ENCODE measurements at regions not wholly inside any gene's neighbourhood (a gene's known extent, or its start where the extent isn't known, plus 50 kb on each side); places are given as distances from the start of the nearest gene placed in this dataset.
A peak's percentile ranks its signal among the peaks of the same experiment; 100 is the strongest.

- Mint-ChIP-seq H3K27me3 (ENCODE audit: low read depth, unreplicated experiment) (no peaks in the 10 kb centered on the region), H3K27ac (ENCODE audit: unreplicated experiment) (no peak overlapping the region), H3K4me1 (ENCODE audit: low read depth, unreplicated experiment) (peaks cover 5% of the 10 kb centered on the region), H3K9me3 (ENCODE audit: unreplicated experiment) (peaks cover 1% of the 10 kb centered on the region), H3K4me3 (ENCODE audit: unreplicated experiment) (no peak overlapping the region), H3K36me3 (ENCODE audit: low read depth, unreplicated experiment) (no peaks in the 10 kb centered on the region)
- no peak overlapping the region for H3K4me3 ChIP-seq (ENCODE audit: insufficient read depth, low read depth, low read length)
- TF ChIP-seq EZH2 (IDR thresholded peaks at IDR 0.05; ENCODE audit: insufficient read depth, low read length) (no peak), CTCF (IDR thresholded peaks at IDR 0.05; ENCODE audit: insufficient read depth, low read depth, low read length) (no peak)
- FAIRE-seq (no peak), DNase-seq (ENCODE audit: low read depth) (no peak)
- H3K27me3 ChIP-seq (ENCODE audit: insufficient read depth, low read length), result no peaks in the 10 kb centered on the region
- no peaks in the 10 kb centered on the region for H3K9me3 ChIP-seq (ENCODE audit: insufficient read depth, low read depth, low read length)
- H3K27ac ChIP-seq (ENCODE audit: low read depth, low read length), result no peak overlapping the region
- H3K36me3 ChIP-seq (ENCODE audit: insufficient read depth, low read length), result no peaks in the 10 kb centered on the region
- no peak overlapping the region for H2AFZ ChIP-seq (ENCODE audit: low read depth, low read length)
- H4K20me1 ChIP-seq (ENCODE audit: insufficient read depth, low read length), result no peaks in the 10 kb centered on the region
- no peaks in the 10 kb centered on the region for H3K4me1 ChIP-seq (ENCODE audit: insufficient read depth, low read length)
- H3K9ac ChIP-seq (ENCODE audit: low read length), result no peak overlapping the region
- H3K79me2 ChIP-seq (ENCODE audit: insufficient read depth, low read length), result no peaks in the 10 kb centered on the region
- H3K4me2 ChIP-seq (ENCODE audit: low read length), result no peak overlapping the region
These were observed 802.7 kb upstream of the IGFBP3 start for GRCh38 chr7:46723742-46724141.

- no peaks in the 10 kb centered on the region for H3K27me3 Mint-ChIP-seq (ENCODE audit: low read depth, unreplicated experiment)
- TF ChIP-seq CTCF (IDR thresholded peaks at IDR 0.05; ENCODE audit: insufficient read depth, low read depth, low read length) (no peak), EZH2 (IDR thresholded peaks at IDR 0.05; ENCODE audit: insufficient read depth, low read length) (no peak)
- H3K36me3 Mint-ChIP-seq (ENCODE audit: low read depth, unreplicated experiment), result no peaks in the 10 kb centered on the region
- Histone ChIP-seq H4K20me1 (ENCODE audit: insufficient read depth, low read length) (no peaks in the 10 kb centered on the region), H3K9me3 (ENCODE audit: insufficient read depth, low read depth, low read length) (no peaks in the 10 kb centered on the region), H3K4me2 (ENCODE audit: low read length) (no peak overlapping the region), H3K27me3 (ENCODE audit: insufficient read depth, low read length) (no peaks in the 10 kb centered on the region), H2AFZ (ENCODE audit: low read depth, low read length) (no peak overlapping the region), H3K27ac (ENCODE audit: low read depth, low read length) (no peak overlapping the region), H3K4me3 (ENCODE audit: insufficient read depth, low read depth, low read length) (no peak overlapping the region), H3K4me1 (ENCODE audit: insufficient read depth, low read length) (no peaks in the 10 kb centered on the region), H3K36me3 (ENCODE audit: insufficient read depth, low read length) (no peaks in the 10 kb centered on the region), H3K9ac (ENCODE audit: low read length) (no peak overlapping the region), H3K79me2 (ENCODE audit: insufficient read depth, low read length) (no peaks in the 10 kb centered on the region)
- H3K4me3 Mint-ChIP-seq (ENCODE audit: unreplicated experiment), result no peak overlapping the region
- peaks cover 2% of the 10 kb centered on the region for H3K4me1 Mint-ChIP-seq (ENCODE audit: low read depth, unreplicated experiment)
- DNase-seq (ENCODE audit: low read depth) (no peak), FAIRE-seq (no peak)
- H3K9me3 Mint-ChIP-seq (ENCODE audit: unreplicated experiment), result peaks cover 1% of the 10 kb centered on the region
- no peak overlapping the region for H3K27ac Mint-ChIP-seq (ENCODE audit: unreplicated experiment)
These were observed 801.9 kb upstream of the IGFBP3 start for GRCh38 chr7:46723003-46723402.

- Histone ChIP-seq H2AFZ (ENCODE audit: low read depth, low read length) (no peak overlapping the region), H4K20me1 (ENCODE audit: insufficient read depth, low read length) (no peaks in the 10 kb centered on the region), H3K4me2 (ENCODE audit: low read length) (no peak overlapping the region), H3K36me3 (ENCODE audit: insufficient read depth, low read length) (no peaks in the 10 kb centered on the region), H3K4me1 (ENCODE audit: insufficient read depth, low read length) (no peaks in the 10 kb centered on the region), H3K4me3 (ENCODE audit: insufficient read depth, low read depth, low read length) (no peak overlapping the region), H3K27me3 (ENCODE audit: insufficient read depth, low read length) (no peaks in the 10 kb centered on the region), H3K27ac (ENCODE audit: low read depth, low read length) (no peak overlapping the region), H3K9me3 (ENCODE audit: insufficient read depth, low read depth, low read length) (no peaks in the 10 kb centered on the region), H3K79me2 (ENCODE audit: insufficient read depth, low read length) (no peaks in the 10 kb centered on the region), H3K9ac (ENCODE audit: low read length) (no peak overlapping the region)
- H3K4me3 Mint-ChIP-seq (ENCODE audit: unreplicated experiment), result no peak overlapping the region
- TF ChIP-seq CTCF (IDR thresholded peaks at IDR 0.05; ENCODE audit: insufficient read depth, low read depth, low read length) (no peak), EZH2 (IDR thresholded peaks at IDR 0.05; ENCODE audit: insufficient read depth, low read length) (no peak)
- peak; percentile 36 for DNase-seq (ENCODE audit: low read depth)
- H3K36me3 Mint-ChIP-seq (ENCODE audit: low read depth, unreplicated experiment), result no peaks in the 10 kb centered on the region
- peaks cover 2% of the 10 kb centered on the region for H3K9me3 Mint-ChIP-seq (ENCODE audit: unreplicated experiment)
- no peak overlapping the region for H3K27ac Mint-ChIP-seq (ENCODE audit: unreplicated experiment)
- no peak for FAIRE-seq
- peaks cover 2% of the 10 kb centered on the region for H3K4me1 Mint-ChIP-seq (ENCODE audit: low read depth, unreplicated experiment)
- no peaks in the 10 kb centered on the region for H3K27me3 Mint-ChIP-seq (ENCODE audit: low read depth, unreplicated experiment)
These were observed 799.7 kb upstream of the IGFBP3 start for GRCh38 chr7:46720761-46721160.
